Upper lobe of right lung (tissue), 1 donor: ENCODE measurements at regions not wholly inside any gene's neighbourhood (a gene's known extent, or its start where the extent isn't known, plus 50 kb on each side); places are given as distances from the start of the nearest gene placed in this dataset.

Experiments
- ATAC-seq: fragments of 200-7000 bp; cut with Tn5 transposase; one replicate; pipeline ENCODE4 v1.9.1; 2020; ENCODE audit warnings: mild to moderate bottlenecking, moderate library complexity
- DNase-seq: peaks from one replicate; pipeline ENCODE4 v3.0.0-alpha.2; 2020
- H3K27ac ChIP-seq: fragments of 200-600 bp; one replicate; pipeline ENCODE4 v1.8.0; 2022
- H3K27me3 ChIP-seq: fragments of 200-600 bp; one replicate; pipeline ENCODE4 v1.8.0; 2022; ENCODE audit warnings: mild to moderate bottlenecking
- H3K36me3 ChIP-seq: fragments of 200-600 bp; one replicate; pipeline ENCODE4 v1.8.0; 2022
- H3K4me1 ChIP-seq: fragments of 200-600 bp; one replicate; pipeline ENCODE4 v1.8.0; 2022
- H3K4me3 ChIP-seq: fragments of 200-600 bp; one replicate; pipeline ENCODE4 v1.8.0; 2022; ENCODE audit warnings: mild to moderate bottlenecking
- H3K9me3 ChIP-seq: fragments of 200-600 bp; one replicate; pipeline ENCODE4 v1.8.0; 2022
- CTCF ChIP-seq: fragments of 200-600 bp; IDR thresholded peaks from one replicate; pipeline ENCODE4 v1.8.0; 2022; ENCODE audit warnings: antibody characterized with exemption
- intact Hi-C: fragments of 100-400 bp; cut with DNase I; formaldehyde crosslinking; loops from one replicate; pipeline ENCODE4 v1.11.0; 2022
- donor health status: DM: no; HTN: yes; CAD: no; lungs with severe emphysema.

GRCh38 chr5:18264126-18264882 lies 630.0 kb downstream of the TAF11L14 start:
- intact Hi-C loops: no loop called here
- H3K36me3 ChIP-seq: no peaks in the 10 kb centered on the region
- no peak for ATAC-seq

GRCh38 chr5:18270635-18271338 lies 636.5 kb downstream of the TAF11L14 start:
- ATAC-seq: no peak
- intact Hi-C loops: no loop called here
- TF ChIP-seq CTCF: no peak
- no peaks in the 10 kb centered on the region for H3K9me3 ChIP-seq
- no peaks in the 10 kb centered on the region for H3K27me3 ChIP-seq
- H3K27ac ChIP-seq: no peak overlapping the region
- no peaks in the 10 kb centered on the region for H3K4me1 ChIP-seq
- no peak for DNase-seq
- H3K4me3 ChIP-seq: no peak overlapping the region
- H3K36me3 ChIP-seq: no peaks in the 10 kb centered on the region

More at GRCh38 chr5:18264126-18264882, 630.0 kb downstream of the TAF11L14 start:
- no peak for DNase-seq
- no peak overlapping the region for H3K27ac ChIP-seq
- H3K27me3 ChIP-seq: no peaks in the 10 kb centered on the region
- no peaks in the 10 kb centered on the region for H3K4me1 ChIP-seq
- TF ChIP-seq CTCF: no peak
- H3K9me3 ChIP-seq: no peaks in the 10 kb centered on the region
- no peak overlapping the region for H3K4me3 ChIP-seq

GRCh38 chr5:18276939-18277338 lies 642.7 kb downstream of the TAF11L14 start:
- H3K9me3 ChIP-seq: no peaks in the 10 kb centered on the region
- no peak overlapping the region for H3K27ac ChIP-seq
- H3K27me3 ChIP-seq: no peaks in the 10 kb centered on the region
- TF ChIP-seq CTCF: no peak
- no peaks in the 10 kb centered on the region for H3K36me3 ChIP-seq
- ATAC-seq (no peak), DNase-seq (no peak)
- no peak overlapping the region for H3K4me3 ChIP-seq
- intact Hi-C loops: no loop called here
- H3K4me1 ChIP-seq: no peaks in the 10 kb centered on the region

- H3K27me3 ChIP-seq: no peaks in the 10 kb centered on the region
- H3K27ac ChIP-seq: no peak overlapping the region
- H3K36me3 ChIP-seq: no peaks in the 10 kb centered on the region
- intact Hi-C loops: loop anchor here (10.0 kb wide), 1 partner anchor 1067 kb away; the partner anchor contains the start of gene BASP1
- ATAC-seq: peak; percentile 63
- TF ChIP-seq CTCF: peak; percentile 44
- no peak overlapping the region for H3K4me3 ChIP-seq
- DNase-seq: no peak
- H3K9me3 ChIP-seq: no peaks in the 10 kb centered on the region
- H3K4me1 ChIP-seq: no peaks in the 10 kb centered on the region
Observed at GRCh38 chr5:18281947-18282581, 647.8 kb downstream of the TAF11L14 start.

- H3K36me3 ChIP-seq: no peaks in the 10 kb centered on the region
- no peaks in the 10 kb centered on the region for H3K4me1 ChIP-seq
- no peaks in the 10 kb centered on the region for H3K9me3 ChIP-seq
- intact Hi-C loops: loop anchor here (10.0 kb wide), 1 partner anchor 1070 kb away; the partner anchor contains the start of gene BASP1
- DNase-seq (no peak), ATAC-seq (no peak)
- no peak overlapping the region for H3K27ac ChIP-seq
- no peak for TF ChIP-seq CTCF
- no peak overlapping the region for H3K4me3 ChIP-seq
- no peaks in the 10 kb centered on the region for H3K27me3 ChIP-seq
Observed at GRCh38 chr5:18285257-18285656, 651.0 kb downstream of the TAF11L14 start.
